SK-N-SH treated with all-trans-retinoic acid at 6 μM for 48 hours (cell line): ENCODE measurements at regions not wholly inside any gene's neighbourhood (a gene's known extent, or its start where the extent isn't known, plus 50 kb on each side); places are given as distances from the start of the nearest gene placed in this dataset.

Source experiments
- ATAC-seq: fragments of 200-7000 bp; cut with Tn5 transposase; 3 replicates; pipeline ENCODE4 v1.9.1; 2020; ENCODE audit warnings: mild to moderate bottlenecking, moderate library complexity
- ARNTL ChIP-seq: fragments of 450-650 bp; formaldehyde crosslinking; IDR thresholded peaks from 2 replicates; pipeline ENCODE4 v1.5.0; 2020; ENCODE audit warnings: low read depth, mild to moderate bottlenecking, moderate library complexity, borderline replicate concordance
- BACH2 ChIP-seq: fragments of 250-450 bp; sonication (Bioruptor Pico); IDR thresholded peaks from 2 replicates; pipeline ENCODE4 v1.9.0; 2021; ENCODE audit warnings: mild to moderate bottlenecking, borderline replicate concordance
- CREB5 ChIP-seq: fragments of 250-450 bp; sonication (Bioruptor Pico); IDR thresholded peaks from 2 replicates; pipeline ENCODE4 v1.5.1; 2020; ENCODE audit warnings: low read depth, mild to moderate bottlenecking, moderate library complexity
- CSDC2 ChIP-seq: fragments of 250-450 bp; sonication (Bioruptor Pico); IDR thresholded peaks from 2 replicates; pipeline ENCODE4 v1.5.0; 2020; ENCODE audit warnings: mild to moderate bottlenecking, moderate library complexity
- CSRNP3 ChIP-seq: fragments of 250-450 bp; sonication (Bioruptor Pico); IDR thresholded peaks from 2 replicates; pipeline ENCODE4 v1.5.1; 2021; ENCODE audit warnings: mild to moderate bottlenecking, moderate library complexity
- ESRRG ChIP-seq: fragments of 250-450 bp; sonication (Bioruptor Pico); IDR thresholded peaks from 2 replicates; pipeline ENCODE4 v1.6.1; 2021; ENCODE audit warnings: mild to moderate bottlenecking
- GLIS3 ChIP-seq: fragments of 250-450 bp; sonication (Bioruptor Pico); IDR thresholded peaks from 2 replicates; pipeline ENCODE4 v1.5.0; 2020; ENCODE audit warnings: mild to moderate bottlenecking, moderate library complexity
- ISL1 ChIP-seq: fragments of 250-450 bp; sonication (Bioruptor Pico); IDR thresholded peaks from 2 replicates; pipeline ENCODE4 v2.1.2; 2022; ENCODE audit warnings: mild to moderate bottlenecking, moderate library complexity
- OSR1 ChIP-seq: fragments of 250-450 bp; sonication (Bioruptor Pico); IDR thresholded peaks from 2 replicates; pipeline ENCODE4 v1.8.0; 2022; ENCODE audit warnings: moderate library complexity, mild to moderate bottlenecking, inconsistent platforms
- PATZ1 ChIP-seq: fragments of 250-450 bp; sonication (Bioruptor Pico); IDR thresholded peaks from 2 replicates; pipeline ENCODE4 v1.8.0; 2020; ENCODE audit warnings: mild to moderate bottlenecking, moderate library complexity, borderline replicate concordance
- PPARA ChIP-seq: fragments of 250-450 bp; sonication (Bioruptor Pico); IDR thresholded peaks from 2 replicates; pipeline ENCODE4 v1.5.0; 2020; ENCODE audit warnings: mild to moderate bottlenecking, borderline replicate concordance
- RARB ChIP-seq: fragments of 250-450 bp; sonication (Bioruptor Pico); IDR thresholded peaks from 2 replicates; pipeline ENCODE4 v1.8.0; 2021; ENCODE audit warnings: mild to moderate bottlenecking, moderate library complexity
- TOX ChIP-seq: fragments of 250-450 bp; sonication (Bioruptor Pico); IDR thresholded peaks from 2 replicates; pipeline ENCODE4 v1.8.0; 2021; ENCODE audit warnings: mild to moderate bottlenecking, moderate library complexity, borderline replicate concordance
- TSHZ2 ChIP-seq: fragments of 250-450 bp; sonication (Bioruptor Pico); IDR thresholded peaks from 2 replicates; pipeline ENCODE4 v1.5.0; 2020; ENCODE audit warnings: mild to moderate bottlenecking, moderate library complexity
- ZC3H10 ChIP-seq: fragments of 250-450 bp; sonication (Bioruptor Pico); IDR thresholded peaks from 2 replicates; pipeline ENCODE4 v1.5.1; 2021; ENCODE audit warnings: mild to moderate bottlenecking, moderate library complexity
- ZFP3 ChIP-seq: fragments of 250-450 bp; sonication (Bioruptor Pico); IDR thresholded peaks from 2 replicates; pipeline ENCODE4 v1.5.0; 2020; ENCODE audit warnings: mild to moderate bottlenecking, moderate library complexity
- ZFP30 ChIP-seq: fragments of 450-650 bp; formaldehyde crosslinking; IDR thresholded peaks from 2 replicates; pipeline ENCODE4 v1.5.0; 2022; ENCODE audit warnings: mild to moderate bottlenecking, moderate library complexity
- ZNF565 ChIP-seq: fragments of 450-650 bp; formaldehyde crosslinking; conservative IDR thresholded peaks from 2 replicates; pipeline ENCODE4 v1.5.0; 2020; ENCODE audit warnings: low read depth, mild to moderate bottlenecking, moderate library complexity
- ZNF70 ChIP-seq: fragments of 450-650 bp; formaldehyde crosslinking; IDR thresholded peaks from 2 replicates; pipeline ENCODE4 v1.5.0; 2020; ENCODE audit warnings: mild to moderate bottlenecking, moderate library complexity
- ZNF8 ChIP-seq: fragments of 450-650 bp; formaldehyde crosslinking; IDR thresholded peaks from 2 replicates; pipeline ENCODE4 v1.5.0; 2020; ENCODE audit warnings: mild to moderate bottlenecking, moderate library complexity

GRCh38 chr7:79713276-79713675 is 259.8 kb upstream of the MAGI2 start:
- ATAC-seq = no peak
- TF ChIP-seq ESRRG (CRISPR knock-in tag) = no peak
- TF ChIP-seq ZNF70 (CRISPR knock-in tag) = no peak
- no peak for TF ChIP-seq ZC3H10
- no peak for TF ChIP-seq ISL1 (CRISPR knock-in tag)
- TF ChIP-seq PATZ1 = no peak
- TF ChIP-seq PPARA (CRISPR knock-in tag) = no peak
- no peak for TF ChIP-seq CSDC2 (CRISPR knock-in tag)
- TF ChIP-seq ZNF565 (CRISPR knock-in tag) = no peak
- no peak for TF ChIP-seq ZFP30 (CRISPR knock-in tag)

GRCh38 chr7:79711660-79712059 is 258.2 kb upstream of the MAGI2 start:
- TF ChIP-seq RARB (CRISPR knock-in tag) (no peak), CSRNP3 (CRISPR knock-in tag) (no peak), TOX (CRISPR knock-in tag) (no peak), ZNF8 (no peak), ZC3H10 (no peak), GLIS3 (CRISPR knock-in tag) (no peak), OSR1 (no peak), ZNF565 (CRISPR knock-in tag) (no peak)
- TF ChIP-seq, all 23 proteins: peak for 0
- ATAC-seq = no peak

GRCh38 chr7:79709574-79710409 is 256.3 kb upstream of the MAGI2 start:
- no peak for TF ChIP-seq BACH2
- TF ChIP-seq ARNTL = no peak
- TF ChIP-seq PPARA (CRISPR knock-in tag) = no peak
- no peak for TF ChIP-seq ESRRG (CRISPR knock-in tag)
- no peak for TF ChIP-seq OSR1
- TF ChIP-seq CSRNP3 (CRISPR knock-in tag) = no peak
- no peak for TF ChIP-seq CSDC2 (CRISPR knock-in tag)
- TF ChIP-seq ZFP3 (CRISPR knock-in tag) = no peak
- no peak for TF ChIP-seq CREB5 (CRISPR knock-in tag)
- no peak for TF ChIP-seq ZC3H10
- no peak for TF ChIP-seq GLIS3 (CRISPR knock-in tag)
- no peak for TF ChIP-seq RARB (CRISPR knock-in tag)
- no peak for ATAC-seq

GRCh38 chr7:79702116-79702515 is 248.6 kb upstream of the MAGI2 start:
- no peak for TF ChIP-seq ZFP3 (CRISPR knock-in tag)
- no peak for TF ChIP-seq ZFP30 (CRISPR knock-in tag)
- no peak for TF ChIP-seq PATZ1
- no peak for TF ChIP-seq TSHZ2 (CRISPR knock-in tag)
- no peak for TF ChIP-seq CREB5 (CRISPR knock-in tag)
- no peak for TF ChIP-seq ZNF8
- TF ChIP-seq ZC3H10 = no peak
- no peak for TF ChIP-seq ZNF565 (CRISPR knock-in tag)
- TF ChIP-seq ZNF70 (CRISPR knock-in tag) = no peak
- TF ChIP-seq BACH2 = no peak
- no peak for TF ChIP-seq GLIS3 (CRISPR knock-in tag)
- TF ChIP-seq PPARA (CRISPR knock-in tag) = no peak
- ATAC-seq = no peak
